NCI-H2196 (cell line): ENCODE measurements at regions not wholly inside any gene's neighbourhood (a gene's known extent, or its start where the extent isn't known, plus 50 kb on each side); places are given as distances from the start of the nearest gene placed in this dataset.

Experiments
- DNase-seq: peaks from one replicate; lab custom pipeline; 2025; ENCODE audit not compliant: unreplicated experiment; lab: John Stamatoyannopoulos, UW

GRCh38 chr2:3065928-3066327, 311.7 kb downstream of the EIPR1 start:
- no peak for DNase-seq

GRCh38 chr2:3062476-3063260, 314.9 kb downstream of the EIPR1 start:
- DNase-seq: no peak

- DNase-seq: no peak
These were observed 317.6 kb downstream of the EIPR1 start for GRCh38 chr2:3060049-3060448.

- no peak for DNase-seq
These were observed 318.3 kb downstream of the EIPR1 start for GRCh38 chr2:3059141-3059925.

GRCh38 chr2:3054066-3054465, 323.6 kb downstream of the EIPR1 start:
- DNase-seq: no peak

- DNase-seq: no peak
These were observed 326.4 kb downstream of the EIPR1 start for GRCh38 chr2:3051266-3051665.

GRCh38 chr2:3046170-3046865, 331.3 kb downstream of the EIPR1 start:
- DNase-seq: no peak

- DNase-seq: no peak
These were observed 332.2 kb downstream of the EIPR1 start for GRCh38 chr2:3045318-3045921.

- DNase-seq: no peak
These were observed 332.9 kb downstream of the EIPR1 start for GRCh38 chr2:3044587-3045317.

GRCh38 chr2:3043726-3044125, 333.9 kb downstream of the EIPR1 start:
- no peak for DNase-seq

- DNase-seq: no peak
These were observed 334.7 kb downstream of the EIPR1 start for GRCh38 chr2:3042601-3043585.

GRCh38 chr2:3041841-3042600, 335.6 kb downstream of the EIPR1 start:
- DNase-seq: no peak

- no peak for DNase-seq
These were observed 336.4 kb downstream of the EIPR1 start for GRCh38 chr2:3041246-3041645.

GRCh38 chr2:3040496-3041140, 337.0 kb downstream of the EIPR1 start:
- DNase-seq: no peak

GRCh38 chr2:3040066-3040428, 337.6 kb downstream of the EIPR1 start:
- DNase-seq: no peak

- DNase-seq: no peak
These were observed 338.2 kb downstream of the EIPR1 start for GRCh38 chr2:3039188-3040065.

- DNase-seq: no peak
These were observed 339.0 kb downstream of the EIPR1 start for GRCh38 chr2:3038636-3039035.
